ENCODE measurements at regions not wholly inside any gene's neighbourhood (a gene's known extent, or its start where the extent isn't known, plus 50 kb on each side); places are given as distances from the start of the nearest gene placed in this dataset.
A peak's percentile ranks its signal among the peaks of the same experiment; 100 is the strongest.

GRCh38 chr9:135226369-135227050 is 139.0 kb downstream of the OLFM1 start:
- Histone ChIP-seq H3K4me3 (no peak overlapping the region), H3K27ac (no peak overlapping the region), H3K27me3 (peaks cover 0 to 67% of the 10 kb centered on the region in 2 donors), H3K4me1 (no peaks in the 10 kb centered on the region), H3K36me3 (no peaks in the 10 kb centered on the region), H3K9me3 (no peaks in the 10 kb centered on the region)
- intact Hi-C loops (cut with DNase I), result no loop called here
- TF ChIP-seq, protein P1, sequence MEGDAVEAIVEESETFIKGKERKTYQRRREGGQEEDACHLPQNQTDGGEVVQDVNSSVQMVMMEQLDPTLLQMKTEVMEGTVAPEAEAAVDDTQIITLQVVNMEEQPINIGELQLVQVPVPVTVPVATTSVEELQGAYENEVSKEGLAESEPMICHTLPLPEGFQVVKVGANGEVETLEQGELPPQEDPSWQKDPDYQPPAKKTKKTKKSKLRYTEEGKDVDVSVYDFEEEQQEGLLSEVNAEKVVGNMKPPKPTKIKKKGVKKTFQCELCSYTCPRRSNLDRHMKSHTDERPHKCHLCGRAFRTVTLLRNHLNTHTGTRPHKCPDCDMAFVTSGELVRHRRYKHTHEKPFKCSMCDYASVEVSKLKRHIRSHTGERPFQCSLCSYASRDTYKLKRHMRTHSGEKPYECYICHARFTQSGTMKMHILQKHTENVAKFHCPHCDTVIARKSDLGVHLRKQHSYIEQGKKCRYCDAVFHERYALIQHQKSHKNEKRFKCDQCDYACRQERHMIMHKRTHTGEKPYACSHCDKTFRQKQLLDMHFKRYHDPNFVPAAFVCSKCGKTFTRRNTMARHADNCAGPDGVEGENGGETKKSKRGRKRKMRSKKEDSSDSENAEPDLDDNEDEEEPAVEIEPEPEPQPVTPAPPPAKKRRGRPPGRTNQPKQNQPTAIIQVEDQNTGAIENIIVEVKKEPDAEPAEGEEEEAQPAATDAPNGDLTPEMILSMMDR (IDR thresholded peaks at IDR 0.05), result no peak
- no peak for DNase-seq
- ATAC-seq, result no peak

DNA sequence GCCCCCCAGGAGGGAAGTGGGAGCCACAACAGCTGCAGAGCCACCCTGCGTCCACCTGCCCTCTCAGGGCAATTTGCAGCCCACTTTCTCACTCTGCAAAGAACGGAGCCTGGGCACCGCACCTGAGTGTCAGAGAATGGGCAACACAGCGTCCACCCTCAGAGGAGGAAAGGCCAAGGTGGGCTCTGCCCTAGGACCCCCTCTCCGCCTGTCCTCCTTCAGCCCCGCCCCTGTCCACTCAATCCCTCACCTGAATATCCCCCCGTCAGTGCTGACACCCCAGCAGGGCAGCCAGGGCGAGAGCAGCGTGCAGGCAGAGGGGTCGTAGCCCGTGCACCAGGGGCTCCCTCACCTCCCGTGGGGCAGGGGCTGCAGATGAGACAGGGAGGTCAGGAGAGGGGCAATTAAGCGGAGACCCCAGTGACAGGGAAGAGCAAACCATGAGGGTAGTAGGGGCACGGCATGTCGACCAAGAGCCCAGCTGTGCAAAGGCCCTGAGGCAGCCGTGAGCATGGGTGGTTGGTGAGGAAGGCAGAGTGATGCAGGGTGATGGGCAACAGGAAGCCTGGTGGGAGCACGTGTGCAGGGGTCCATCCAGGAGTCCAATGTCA is 140.3 kb downstream of the OLFM1 start:
- Histone ChIP-seq H3K9me3 (no peaks in the 10 kb centered on the region), H3K4me3 (no peak overlapping the region), H3K27me3 (peaks cover 0 to 56% of the 10 kb centered on the region in 2 donors), H3K4me1 (no peaks in the 10 kb centered on the region), H3K27ac (no peak overlapping the region), H3K36me3 (no peaks in the 10 kb centered on the region)
- TF ChIP-seq, protein P1 (IDR thresholded peaks at IDR 0.05), result no peak
- intact Hi-C loops (cut with DNase I), result no loop called here
- DNase-seq (peak in 1 of 4 donors; percentile 47), ATAC-seq (no peak)

DNA sequence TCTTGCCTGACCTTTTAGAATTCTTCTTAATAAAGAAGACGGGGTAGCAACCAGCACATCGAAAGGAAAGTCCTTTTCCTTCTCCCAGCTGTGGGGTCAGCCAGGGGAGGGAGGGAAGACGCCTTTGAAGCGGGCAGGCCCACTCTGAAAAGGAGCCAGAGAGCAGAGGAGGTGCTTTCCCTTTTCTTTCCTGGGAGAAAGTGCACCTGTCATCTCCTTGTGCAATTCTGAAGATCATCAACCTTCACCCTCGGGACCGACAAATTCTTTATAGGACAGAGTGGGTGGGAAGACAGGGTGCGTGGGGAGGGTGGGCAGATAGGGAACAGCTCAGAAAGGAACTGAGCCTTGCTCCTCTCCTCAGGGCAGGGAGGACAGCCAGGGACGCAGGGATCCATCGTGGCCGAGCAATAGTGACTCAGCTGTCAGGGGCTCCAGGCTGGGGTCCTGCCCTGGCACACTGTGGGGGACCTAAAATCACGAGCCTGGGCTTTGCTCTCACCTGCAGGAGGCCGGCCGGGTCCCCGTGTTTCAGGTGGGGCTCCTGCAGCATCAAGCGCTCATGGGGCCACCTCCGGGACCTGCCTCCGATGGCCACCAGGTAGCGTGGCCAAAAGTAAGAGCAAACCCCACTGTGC is 141.0 kb downstream of the OLFM1 start:
- TF ChIP-seq, protein P1 (IDR thresholded peaks at IDR 0.05), result no peak
- H3K27me3 ChIP-seq, result peaks cover 0 to 49% of the 10 kb centered on the region in 2 donors
- no peaks in the 10 kb centered on the region for H3K9me3 ChIP-seq
- intact Hi-C loops (cut with DNase I), result no loop called here
- H3K4me1 ChIP-seq, result no peaks in the 10 kb centered on the region
- H3K27ac ChIP-seq, result no peak overlapping the region
- H3K36me3 ChIP-seq, result no peaks in the 10 kb centered on the region
- no peak for ATAC-seq
- peak in 1 of 4 donors; percentile 52 for DNase-seq
- no peak overlapping the region for H3K4me3 ChIP-seq

GRCh38 chr9:135228983-135229625 is 141.6 kb downstream of the OLFM1 start:
- peak in 1 of 4 donors; percentile 61 for DNase-seq
- Histone ChIP-seq H3K36me3 (no peaks in the 10 kb centered on the region), H3K27me3 (peaks cover 0 to 44% of the 10 kb centered on the region in 2 donors), H3K4me3 (no peak overlapping the region), H3K4me1 (no peaks in the 10 kb centered on the region), H3K9me3 (peaks cover 0 to 5% of the 10 kb centered on the region in 2 donors), H3K27ac (no peak overlapping the region)
- intact Hi-C loops (cut with DNase I), result no loop called here
- TF ChIP-seq, protein P1 (IDR thresholded peaks at IDR 0.05), result no peak
- no peak for ATAC-seq
